NCI-H146 treated with DMSO at 0.1 percent for 48 hours (cell line): ENCODE measurements at regions not wholly inside any gene's neighbourhood (a gene's known extent, or its start where the extent isn't known, plus 50 kb on each side); places are given as distances from the start of the nearest gene placed in this dataset.

Source experiments
- DNase-seq: peaks from one replicate; lab custom pipeline; 2025; ENCODE audit not compliant: unreplicated experiment; lab: John Stamatoyannopoulos, UW

DNA sequence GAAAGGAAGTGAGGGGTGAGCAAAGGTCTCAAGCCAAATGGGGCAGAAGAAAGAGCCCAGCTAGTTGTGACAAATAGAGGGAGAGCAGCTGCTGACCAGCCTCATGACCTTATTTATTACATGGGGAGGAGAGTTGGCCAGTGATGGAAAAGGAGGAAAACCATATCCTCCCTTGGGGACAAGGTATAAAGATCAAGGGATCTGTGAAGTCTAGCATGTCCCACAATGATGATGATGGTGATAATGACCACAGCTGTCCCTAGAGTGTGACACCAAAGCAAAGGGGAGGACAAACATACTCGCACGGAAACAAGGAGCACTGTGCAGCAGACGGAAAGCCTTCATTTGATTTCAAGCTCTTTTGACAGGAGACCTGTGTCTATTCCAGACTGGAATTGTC is 190.4 kb upstream of the MCHR2 start:
- DNase-seq, result no peak

DNA sequence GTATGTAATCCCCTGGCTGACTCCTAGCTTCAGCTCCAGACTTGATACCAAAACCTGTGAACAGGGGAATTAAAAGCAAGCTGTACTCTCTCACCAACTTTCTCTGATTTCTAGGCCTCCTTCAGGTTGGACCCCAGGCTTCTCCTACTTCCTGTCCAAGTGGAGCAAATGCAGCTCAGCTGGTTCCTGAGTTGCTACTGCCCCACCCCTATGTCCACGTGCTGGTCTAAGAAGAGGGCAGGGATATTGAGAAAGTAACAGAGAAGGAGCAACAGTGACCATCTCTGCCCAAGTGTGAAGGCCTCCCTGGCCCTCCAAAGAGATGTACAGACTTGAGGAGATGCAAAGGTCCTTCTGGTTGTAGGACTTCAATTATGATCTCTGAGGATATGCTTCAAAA is 188.3 kb upstream of the MCHR2 start:
- DNase-seq, result no peak

DNA sequence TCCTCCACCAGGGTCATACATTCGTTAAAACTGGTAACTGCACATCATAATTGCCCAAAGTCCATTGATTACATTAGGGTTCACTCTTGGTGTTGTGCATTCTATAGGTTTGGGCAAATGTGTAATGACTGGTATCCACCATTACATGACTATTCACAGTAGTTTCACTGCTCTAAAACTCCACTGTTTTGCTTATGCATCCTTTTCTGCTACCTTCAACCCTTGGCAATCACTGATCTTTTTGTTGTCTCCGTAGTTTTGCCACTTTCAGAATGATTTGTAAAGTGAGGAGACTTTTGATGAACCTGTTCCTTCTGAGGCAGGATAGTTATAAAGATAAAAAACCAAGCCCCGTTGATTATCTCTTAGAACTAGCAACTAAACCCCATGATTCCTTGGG is 187.3 kb upstream of the MCHR2 start:
- DNase-seq, result no peak

DNA sequence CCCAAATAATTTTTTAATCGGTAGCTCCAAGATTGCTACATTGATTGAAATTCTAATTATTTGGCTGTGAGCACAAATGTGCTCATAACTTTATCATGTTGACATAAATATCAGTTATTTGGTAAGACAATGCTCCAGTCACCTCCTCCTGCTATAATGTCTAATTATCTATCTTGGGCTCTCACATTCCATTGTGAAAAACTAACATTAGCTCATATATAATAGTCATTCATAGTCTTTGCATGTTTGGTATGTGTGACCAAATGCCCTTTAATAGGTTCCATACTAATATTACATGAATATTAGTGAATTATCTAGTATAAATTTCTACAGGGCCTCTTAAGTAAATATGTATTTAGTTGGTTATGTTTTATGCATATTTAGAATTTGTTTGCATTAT is 185.6 kb upstream of the MCHR2 start:
- no peak for DNase-seq

DNA sequence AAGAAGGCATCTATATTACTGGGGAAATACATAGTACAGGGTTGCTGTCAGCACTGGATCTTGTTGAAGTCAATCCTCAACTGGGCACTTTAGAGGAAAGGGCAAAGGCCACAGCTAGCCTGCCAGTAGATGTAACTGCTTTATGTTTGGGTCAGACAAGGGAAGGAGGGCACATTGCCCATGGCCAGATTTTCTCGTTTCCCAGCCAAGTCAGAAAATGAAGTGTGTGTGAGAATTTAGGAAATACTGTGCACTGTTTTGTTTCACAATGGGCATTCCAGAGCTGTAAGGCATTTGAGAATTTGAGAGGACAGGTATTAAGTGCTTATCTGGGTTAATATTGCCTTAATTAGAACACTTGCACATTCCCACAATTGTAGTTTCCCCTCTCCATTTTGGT is 183.9 kb upstream of the MCHR2 start:
- DNase-seq, result no peak

DNA sequence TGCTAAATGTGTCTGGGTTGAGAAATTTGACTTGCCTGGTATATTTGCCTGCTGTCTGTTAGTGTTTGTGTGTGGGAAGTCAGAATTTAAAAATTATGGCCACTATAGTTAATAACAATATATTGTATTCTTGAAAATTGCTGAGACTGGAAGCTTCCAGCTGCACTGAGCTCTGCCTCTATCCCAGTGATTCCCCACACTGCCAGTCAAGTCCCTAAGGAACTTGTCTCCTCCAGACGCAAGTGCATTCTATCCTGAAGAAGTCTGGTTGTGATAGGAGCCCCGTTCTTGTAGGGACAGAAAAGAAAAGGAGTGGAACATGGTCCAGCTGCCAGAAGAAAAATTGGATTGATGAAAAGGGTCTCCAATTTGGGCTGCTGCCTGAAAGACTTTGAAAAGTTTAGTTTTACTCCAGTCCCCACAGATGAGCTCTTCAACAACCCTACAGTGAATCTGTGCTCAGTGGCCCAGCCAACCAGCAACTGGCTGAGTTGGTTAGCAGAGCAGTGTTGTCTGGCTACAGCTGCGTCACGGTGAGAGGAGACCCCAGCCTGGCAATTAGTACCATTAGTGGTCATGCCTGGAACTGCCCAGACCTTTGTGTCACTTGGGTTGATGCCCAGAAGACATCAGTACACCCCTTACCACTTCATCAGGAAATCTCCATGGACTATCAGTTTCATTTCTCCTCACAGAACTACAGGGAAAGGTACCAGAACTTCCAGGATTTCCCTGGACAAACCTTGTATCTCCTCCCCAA is 183.1 kb upstream of the MCHR2 start:
- no peak for DNase-seq

DNA sequence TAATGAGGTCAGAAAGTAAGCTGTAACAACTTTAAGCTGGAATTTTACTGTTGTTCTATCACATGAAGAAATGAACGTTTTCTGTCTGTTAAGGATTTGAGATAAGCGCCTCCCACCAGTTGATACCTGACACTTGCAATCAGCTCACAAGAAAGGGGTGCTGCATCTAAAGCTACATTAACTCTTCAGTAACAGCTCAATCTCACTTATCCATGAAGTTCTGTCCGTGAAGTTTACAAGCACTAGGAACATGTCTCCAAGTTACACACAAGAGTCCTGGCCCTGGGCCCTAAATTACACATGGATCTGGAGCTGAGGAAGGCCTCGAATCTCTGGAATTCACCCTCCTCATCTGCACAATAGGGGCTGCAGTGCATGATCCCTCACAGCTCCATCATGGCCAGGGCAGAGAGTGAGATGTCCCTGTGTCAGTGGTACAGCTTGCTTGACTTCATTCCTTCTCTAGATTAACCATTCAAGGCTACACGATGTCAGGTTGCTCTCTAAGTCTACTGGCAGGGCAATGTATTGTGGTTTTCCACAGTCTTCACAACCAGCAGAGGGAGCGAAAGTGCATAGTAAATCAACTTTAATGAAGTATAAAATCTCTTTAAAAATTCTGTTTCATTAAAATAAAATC is 182.4 kb upstream of the MCHR2 start:
- no peak for DNase-seq

DNA sequence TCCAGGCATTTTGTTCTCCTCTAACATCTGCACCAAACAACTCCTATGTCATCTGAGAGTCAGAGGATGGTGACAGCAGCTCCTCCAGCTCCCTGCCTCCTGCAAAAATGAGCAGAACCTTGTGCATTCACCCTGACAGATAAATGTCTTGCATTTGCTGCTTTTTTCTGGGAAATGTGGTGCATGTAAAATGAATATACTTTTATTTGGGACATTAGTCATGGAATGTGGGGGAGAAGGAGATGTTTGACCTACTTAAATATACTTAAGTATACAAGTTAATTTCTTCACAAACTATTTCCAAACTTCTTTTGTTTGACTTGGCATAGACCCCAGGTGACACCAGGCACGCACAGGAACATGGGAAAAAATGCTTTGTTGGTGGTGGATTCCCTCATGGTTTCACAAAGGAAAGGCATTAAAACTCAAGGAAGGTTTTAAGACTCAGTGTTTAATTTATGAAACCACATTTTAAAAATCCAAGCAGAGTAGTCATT is 181.8 kb upstream of the MCHR2 start:
- no peak for DNase-seq

DNA sequence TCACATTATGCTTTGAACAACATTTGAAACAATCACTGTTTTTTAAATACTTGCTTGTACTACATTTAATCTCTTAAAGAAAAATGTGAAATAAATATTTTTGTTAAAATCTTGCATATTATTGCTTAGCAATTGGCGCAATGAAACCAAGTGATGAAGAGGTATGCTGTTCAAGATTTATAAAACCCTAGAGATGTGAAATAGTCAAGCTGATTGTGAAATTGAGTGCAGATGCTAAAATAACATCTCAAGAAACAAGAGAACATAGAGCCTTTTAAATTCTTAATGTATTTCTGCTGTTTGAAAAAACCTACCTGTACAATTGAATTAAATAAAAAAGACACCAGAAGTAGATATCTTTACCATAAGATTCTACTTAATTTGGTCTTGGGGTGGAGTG is 179.2 kb upstream of the MCHR2 start:
- DNase-seq, result no peak

DNA sequence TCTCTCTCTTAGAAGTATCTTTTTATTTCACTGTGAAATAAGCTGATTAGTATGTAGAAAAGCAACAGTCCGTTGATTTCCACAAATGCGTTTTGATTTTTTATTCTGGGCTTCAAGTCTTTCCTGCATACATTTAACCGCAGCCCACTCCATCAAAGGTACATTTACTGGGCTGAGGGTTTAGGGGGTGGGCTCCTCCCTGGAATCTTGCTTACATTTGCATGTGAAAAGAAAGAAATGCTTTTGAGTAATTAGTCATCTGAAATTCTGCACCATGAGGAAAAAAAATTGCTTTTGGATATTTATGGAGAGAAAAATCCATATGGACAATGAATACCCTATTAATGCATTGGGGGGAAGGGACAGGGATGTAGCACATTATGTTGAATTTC is 178.3 kb upstream of the MCHR2 start:
- no peak for DNase-seq

DNA sequence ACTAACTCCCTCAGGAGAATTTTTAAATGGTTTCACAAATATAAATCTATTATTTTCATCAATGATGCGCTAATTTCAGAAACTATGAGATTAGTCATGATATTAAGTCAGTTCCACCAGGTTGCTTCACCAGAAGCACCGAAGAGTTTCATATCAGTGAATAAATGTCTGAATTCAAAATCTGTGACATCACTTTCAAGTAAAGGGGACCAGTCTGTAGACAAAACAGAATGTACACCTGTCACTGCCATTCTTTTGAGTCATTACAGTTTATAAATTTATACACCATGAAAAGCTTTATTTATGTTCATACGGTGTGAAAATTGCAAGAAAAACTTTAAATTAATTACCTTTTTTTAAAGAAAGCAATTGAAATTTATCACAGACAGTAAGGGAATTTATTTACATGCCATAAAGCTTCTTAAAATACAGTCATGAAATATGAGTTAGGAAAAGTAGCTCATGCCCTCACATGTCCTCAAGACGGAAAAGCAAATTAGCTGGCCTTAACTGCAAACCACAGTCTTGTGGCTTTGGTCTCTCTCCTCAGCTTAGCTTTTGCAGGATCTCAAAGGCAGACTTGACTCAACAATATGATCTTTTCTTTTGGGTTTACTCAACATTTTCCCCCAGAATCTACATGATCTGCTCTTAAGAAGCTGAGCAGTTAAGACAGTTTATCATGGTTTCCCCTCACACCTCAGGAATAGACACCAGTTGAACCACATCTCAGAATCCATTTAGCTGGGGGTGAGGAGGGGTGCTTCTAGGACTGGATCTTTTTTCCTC is 177.7 kb upstream of the MCHR2 start:
- DNase-seq, result no peak

DNA sequence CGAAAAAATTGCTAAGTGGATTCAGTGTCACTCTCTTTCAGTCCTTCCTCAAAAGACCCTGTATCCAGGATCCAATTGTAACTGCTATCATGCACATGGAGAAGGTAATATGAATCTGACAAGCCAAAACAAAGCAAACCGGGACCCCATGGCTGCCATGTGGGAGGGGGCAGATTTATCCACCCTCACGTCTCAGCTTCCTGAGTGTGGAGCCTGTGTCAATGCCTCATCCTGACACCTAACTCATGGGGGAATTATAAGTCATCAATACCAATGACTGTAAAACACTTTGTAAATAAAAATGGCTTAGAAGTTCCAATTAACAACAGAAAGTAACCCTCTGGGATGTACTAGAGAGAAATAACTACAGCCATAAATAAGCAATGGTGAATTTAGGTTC is 174.1 kb upstream of the MCHR2 start:
- DNase-seq, result no peak

DNA sequence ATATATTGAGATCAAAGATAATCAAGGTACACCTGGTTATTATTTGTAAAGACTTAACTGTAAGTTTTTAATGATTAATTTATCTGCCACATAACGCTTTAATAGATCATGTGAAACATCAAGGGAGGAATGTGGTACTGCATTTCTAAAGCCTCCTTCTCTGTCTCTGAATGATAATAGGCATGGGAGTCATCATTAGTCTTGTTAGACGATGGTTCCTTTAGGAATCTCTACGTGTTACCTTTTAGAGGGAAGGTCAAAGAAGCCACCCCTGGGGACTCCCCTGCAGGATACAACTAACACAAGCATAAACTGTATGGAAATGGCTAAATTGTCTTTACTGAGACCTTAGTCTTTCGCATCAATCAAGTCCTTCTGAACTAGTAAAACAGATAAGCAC is 173.6 kb upstream of the MCHR2 start:
- DNase-seq, result no peak

DNA sequence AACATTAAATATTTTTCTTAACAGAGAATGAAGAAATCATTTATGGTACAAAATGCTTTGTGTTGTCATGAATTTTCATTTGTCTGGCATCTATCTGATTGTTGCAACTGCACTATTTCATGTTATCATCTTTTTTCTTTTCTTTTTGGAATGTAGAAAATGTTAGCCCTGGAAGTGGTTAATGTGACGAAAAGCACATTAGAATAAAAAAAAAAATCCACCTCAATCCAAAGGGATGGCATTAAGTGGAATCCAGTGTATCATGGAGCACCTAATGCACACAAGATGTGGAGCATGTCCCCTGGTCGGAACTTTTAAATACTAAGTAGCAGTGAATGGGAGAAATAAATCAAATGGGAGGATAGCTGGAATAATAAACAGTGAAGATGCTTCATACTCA is 172.9 kb upstream of the MCHR2 start:
- no peak for DNase-seq

DNA sequence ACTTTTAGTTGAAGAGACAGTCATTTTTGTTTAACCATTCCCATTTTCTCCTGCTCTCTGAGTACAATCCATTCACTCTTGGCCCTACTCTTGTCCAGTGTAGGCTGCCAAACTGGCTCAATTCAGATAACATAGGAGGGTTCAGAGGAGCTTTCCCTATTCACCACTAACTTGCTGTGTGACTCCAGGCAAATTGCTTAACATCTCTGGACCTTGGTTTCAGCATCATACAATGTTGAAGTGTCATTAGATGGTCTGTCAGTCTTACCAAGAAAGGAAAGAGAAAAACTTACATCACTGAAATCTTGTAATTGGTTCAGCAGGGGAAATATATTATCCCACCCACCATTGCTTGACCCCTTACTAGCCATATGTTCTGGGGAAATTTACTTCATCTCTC is 171.4 kb upstream of the MCHR2 start:
- DNase-seq, result no peak

DNA sequence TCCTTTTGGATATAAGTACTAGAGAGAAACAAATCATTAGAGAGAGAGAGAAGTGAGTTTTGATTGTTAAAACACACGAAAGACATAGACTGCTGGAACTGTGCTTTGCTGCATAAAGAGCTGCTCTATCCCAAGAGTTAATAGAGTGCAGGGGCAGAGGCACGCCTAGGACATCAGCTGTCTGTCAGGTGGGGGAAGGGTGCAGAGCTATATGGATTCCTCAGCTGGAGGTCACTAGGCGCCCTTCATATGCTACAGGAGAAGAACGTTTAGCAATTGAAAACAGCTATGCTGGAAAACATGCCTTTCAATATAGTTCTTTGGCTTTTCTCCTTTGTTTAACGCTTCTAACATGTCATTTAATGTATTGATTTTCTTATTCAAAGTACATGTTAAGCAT is 169.0 kb upstream of the MCHR2 start:
- no peak for DNase-seq

DNA sequence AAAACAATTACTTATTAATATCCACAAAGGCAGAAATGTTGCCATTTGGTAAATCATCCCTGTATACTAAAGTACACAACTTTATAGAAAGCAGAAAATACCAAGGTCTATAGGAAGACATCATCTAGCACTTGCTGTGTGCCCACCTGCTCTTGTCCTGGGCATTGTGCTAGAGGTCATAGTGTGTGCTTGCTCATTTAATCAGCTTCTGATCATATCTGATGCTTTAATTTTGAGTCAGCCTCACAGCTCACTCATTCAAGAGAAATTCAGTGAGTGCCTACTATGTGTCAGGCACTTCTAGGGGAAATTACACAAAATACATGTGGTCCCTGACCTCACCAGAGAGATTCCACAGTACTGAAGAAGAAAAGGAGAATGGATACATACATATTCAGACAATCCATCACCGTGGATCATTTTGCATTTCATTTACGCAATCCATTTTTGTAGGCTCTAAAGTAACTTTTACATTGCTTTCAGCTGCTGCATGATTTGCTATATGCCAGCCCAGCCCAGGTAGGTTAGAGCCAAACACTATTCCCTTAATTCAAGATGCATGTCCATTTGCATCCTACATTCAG is 167.9 kb upstream of the MCHR2 start:
- DNase-seq, result no peak

DNA sequence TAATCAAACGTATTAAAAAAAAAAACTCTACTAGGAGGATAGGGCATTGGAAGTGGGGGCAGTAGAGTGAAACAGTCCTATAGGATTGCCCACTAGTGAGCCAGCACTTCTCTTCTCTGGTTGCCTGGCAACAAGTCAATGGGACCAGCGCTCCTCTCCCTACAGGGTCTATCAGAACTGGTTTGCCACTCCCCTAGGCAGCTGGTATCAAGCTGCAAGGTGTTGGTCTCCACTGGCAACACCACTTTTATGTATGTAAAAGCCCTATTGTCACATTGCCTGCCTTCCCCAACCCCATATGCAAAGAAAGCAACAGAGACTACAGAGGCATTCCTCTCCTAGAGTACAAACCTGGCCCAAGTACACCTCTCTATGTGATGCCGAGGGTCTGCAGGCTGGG is 166.9 kb upstream of the MCHR2 start:
- no peak for DNase-seq

DNA sequence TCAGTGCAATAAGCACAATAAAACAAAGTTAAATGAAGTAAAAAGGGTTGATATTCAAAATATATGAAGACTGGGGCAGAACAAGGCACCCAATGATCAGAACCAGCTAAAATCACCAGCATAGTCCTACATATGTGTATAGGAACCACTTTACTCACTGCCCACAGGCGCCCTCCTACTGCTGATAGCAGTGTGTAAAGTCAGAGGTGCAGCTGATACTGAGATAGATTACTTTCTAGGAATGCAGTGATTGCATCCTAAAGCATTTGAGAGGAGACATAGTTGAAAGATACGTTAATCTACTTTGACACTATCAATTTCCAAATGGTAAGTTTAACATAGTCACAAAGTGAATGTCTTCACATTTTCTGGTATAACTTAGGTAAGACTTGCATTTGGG is 161.1 kb upstream of the MCHR2 start:
- no peak for DNase-seq

DNA sequence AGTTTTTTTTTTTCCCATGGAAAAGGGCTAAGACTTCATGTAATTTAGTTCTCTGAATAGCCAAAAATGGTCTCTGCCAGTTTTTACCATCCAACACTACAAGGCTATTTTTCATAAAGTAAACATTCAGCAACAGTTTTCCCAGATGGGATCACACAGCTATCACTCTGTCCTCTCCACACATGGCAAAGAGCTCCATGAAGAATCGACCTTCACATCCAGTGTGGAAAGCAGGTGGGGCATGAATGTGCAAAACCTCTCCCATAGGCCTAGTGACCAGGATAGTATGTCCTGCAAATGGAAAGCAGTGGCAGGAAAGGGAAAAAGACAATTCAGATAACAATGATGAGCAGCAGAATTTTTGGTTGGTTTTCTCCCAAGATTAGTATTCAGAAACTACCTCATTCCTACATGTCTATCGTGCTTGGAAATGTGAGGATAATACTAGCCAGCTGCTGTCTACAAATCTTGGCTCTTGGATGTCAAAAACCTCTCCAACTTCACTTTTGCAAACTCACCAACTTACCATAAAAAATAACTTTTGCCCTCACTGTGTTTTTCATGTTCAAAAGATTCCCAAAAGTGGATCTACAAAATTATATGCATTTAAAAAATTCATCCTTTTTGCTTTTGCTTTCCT is 159.7 kb upstream of the MCHR2 start:
- no peak for DNase-seq

DNA sequence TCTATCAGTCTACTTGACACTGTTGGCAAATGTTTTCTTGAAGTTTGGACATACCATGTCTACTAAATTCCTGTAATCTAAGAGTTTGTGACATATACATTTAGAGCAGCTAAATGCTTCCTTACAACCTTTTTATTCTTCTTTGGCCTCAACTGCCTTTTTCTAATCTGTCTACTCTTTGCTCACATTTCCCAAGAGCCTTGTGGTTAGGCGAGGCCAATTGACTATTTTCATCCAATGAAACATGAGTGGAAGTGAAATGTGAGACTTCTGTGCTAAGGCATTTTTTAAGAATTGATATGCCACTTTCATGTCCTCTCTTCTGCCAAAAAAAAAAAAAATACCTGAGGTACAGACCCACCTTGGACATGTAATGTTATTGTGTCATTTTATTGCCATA is 158.2 kb upstream of the MCHR2 start:
- no peak for DNase-seq
